ENCODE measurements at regions not wholly inside any gene's neighbourhood (a gene's known extent, or its start where the extent isn't known, plus 50 kb on each side); places are given as distances from the start of the nearest gene placed in this dataset.

- no peaks in the 10 kb centered on the region for H3K9me3 ChIP-seq (ENCODE audit: control insufficient read depth, low read length)
- no peak for DNase-seq
- no peak overlapping the region for H3K4me3 ChIP-seq (ENCODE audit: insufficient read depth, low read depth, low read length, poor library complexity, severe bottlenecking)
- H3K4me1 ChIP-seq (ENCODE audit: control insufficient read depth, insufficient read depth, low read length, poor library complexity, severe bottlenecking): no peaks in the 10 kb centered on the region
- H3K36me3 ChIP-seq (ENCODE audit: control insufficient read depth, insufficient read depth, low read length): no peaks in the 10 kb centered on the region
- H3K27me3 ChIP-seq (replicated peaks; ENCODE audit: control insufficient read depth, insufficient read depth, low read length, poor library complexity, severe bottlenecking): no peaks in the 10 kb centered on the region
- H3K27ac ChIP-seq (ENCODE audit: insufficient read depth, low read length, poor library complexity, severe bottlenecking): no peak overlapping the region
Observed at GRCh38 chr11:112499153-112499880, 238.7 kb upstream of the PLET1 start.

GRCh38 chr11:112499881-112500204 lies 239.2 kb upstream of the PLET1 start:
- Histone ChIP-seq H3K27me3 (replicated peaks; ENCODE audit: control insufficient read depth, insufficient read depth, low read length, poor library complexity, severe bottlenecking) (no peaks in the 10 kb centered on the region), H3K4me1 (ENCODE audit: control insufficient read depth, insufficient read depth, low read length, poor library complexity, severe bottlenecking) (no peaks in the 10 kb centered on the region)
- no peak for DNase-seq

GRCh38 chr11:112503410-112503809 lies 242.8 kb upstream of the PLET1 start:
- H3K4me3 ChIP-seq (ENCODE audit: insufficient read depth, low read depth, low read length, poor library complexity, severe bottlenecking): no peak overlapping the region

More at GRCh38 chr11:112499881-112500204, 239.2 kb upstream of the PLET1 start:
- Histone ChIP-seq H3K27ac (ENCODE audit: insufficient read depth, low read length, poor library complexity, severe bottlenecking) (no peak overlapping the region), H3K36me3 (ENCODE audit: control insufficient read depth, insufficient read depth, low read length) (no peaks in the 10 kb centered on the region), H3K9me3 (ENCODE audit: control insufficient read depth, low read length) (no peaks in the 10 kb centered on the region), H3K4me3 (ENCODE audit: insufficient read depth, low read depth, low read length, poor library complexity, severe bottlenecking) (no peak overlapping the region)

GRCh38 chr11:112504056-112504455 lies 243.4 kb upstream of the PLET1 start:
- H3K4me3 ChIP-seq (ENCODE audit: insufficient read depth, low read depth, low read length, poor library complexity, severe bottlenecking): no peak overlapping the region
- no peak for DNase-seq

More at GRCh38 chr11:112503410-112503809, 242.8 kb upstream of the PLET1 start:
- H3K36me3 ChIP-seq (ENCODE audit: control insufficient read depth, insufficient read depth, low read length): no peaks in the 10 kb centered on the region
- DNase-seq: no peak
- no peaks in the 10 kb centered on the region for H3K4me1 ChIP-seq (ENCODE audit: control insufficient read depth, insufficient read depth, low read length, poor library complexity, severe bottlenecking)
- no peak overlapping the region for H3K27ac ChIP-seq (ENCODE audit: insufficient read depth, low read length, poor library complexity, severe bottlenecking)
- no peaks in the 10 kb centered on the region for H3K9me3 ChIP-seq (ENCODE audit: control insufficient read depth, low read length)
- H3K27me3 ChIP-seq (replicated peaks; ENCODE audit: control insufficient read depth, insufficient read depth, low read length, poor library complexity, severe bottlenecking): no peaks in the 10 kb centered on the region

DNA sequence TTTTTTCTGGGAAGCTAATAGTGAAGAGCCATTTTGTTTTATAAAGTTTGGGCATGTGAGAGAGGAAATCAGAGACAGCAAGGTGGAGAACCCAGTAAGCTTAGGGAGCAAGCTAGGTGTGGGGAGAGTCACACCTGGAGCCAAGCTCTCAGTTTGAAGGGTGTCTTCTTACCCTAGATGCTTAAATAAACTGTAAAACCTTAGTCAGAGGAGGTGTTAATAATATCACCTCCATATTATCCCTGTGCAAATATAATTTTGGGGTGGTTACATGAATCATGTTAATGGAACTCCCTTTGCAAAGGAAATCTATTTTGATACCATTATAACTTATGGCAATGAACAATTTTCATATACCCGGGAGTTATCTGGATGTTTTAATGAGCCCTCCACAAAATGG lies 246.2 kb upstream of the PLET1 start:
- Histone ChIP-seq H3K4me1 (ENCODE audit: control insufficient read depth, insufficient read depth, low read length, poor library complexity, severe bottlenecking) (no peaks in the 10 kb centered on the region), H3K27me3 (replicated peaks; ENCODE audit: control insufficient read depth, insufficient read depth, low read length, poor library complexity, severe bottlenecking) (no peaks in the 10 kb centered on the region), H3K36me3 (ENCODE audit: control insufficient read depth, insufficient read depth, low read length) (no peaks in the 10 kb centered on the region), H3K9me3 (ENCODE audit: control insufficient read depth, low read length) (no peaks in the 10 kb centered on the region), H3K4me3 (ENCODE audit: insufficient read depth, low read depth, low read length, poor library complexity, severe bottlenecking) (no peak overlapping the region), H3K27ac (ENCODE audit: insufficient read depth, low read length, poor library complexity, severe bottlenecking) (no peak overlapping the region)
- DNase-seq: no peak

More at GRCh38 chr11:112504056-112504455, 243.4 kb upstream of the PLET1 start:
- H3K9me3 ChIP-seq (ENCODE audit: control insufficient read depth, low read length): no peaks in the 10 kb centered on the region
- H3K27me3 ChIP-seq (replicated peaks; ENCODE audit: control insufficient read depth, insufficient read depth, low read length, poor library complexity, severe bottlenecking): no peaks in the 10 kb centered on the region
- H3K27ac ChIP-seq (ENCODE audit: insufficient read depth, low read length, poor library complexity, severe bottlenecking): no peak overlapping the region
- H3K36me3 ChIP-seq (ENCODE audit: control insufficient read depth, insufficient read depth, low read length): no peaks in the 10 kb centered on the region
- H3K4me1 ChIP-seq (ENCODE audit: control insufficient read depth, insufficient read depth, low read length, poor library complexity, severe bottlenecking): no peaks in the 10 kb centered on the region

DNA sequence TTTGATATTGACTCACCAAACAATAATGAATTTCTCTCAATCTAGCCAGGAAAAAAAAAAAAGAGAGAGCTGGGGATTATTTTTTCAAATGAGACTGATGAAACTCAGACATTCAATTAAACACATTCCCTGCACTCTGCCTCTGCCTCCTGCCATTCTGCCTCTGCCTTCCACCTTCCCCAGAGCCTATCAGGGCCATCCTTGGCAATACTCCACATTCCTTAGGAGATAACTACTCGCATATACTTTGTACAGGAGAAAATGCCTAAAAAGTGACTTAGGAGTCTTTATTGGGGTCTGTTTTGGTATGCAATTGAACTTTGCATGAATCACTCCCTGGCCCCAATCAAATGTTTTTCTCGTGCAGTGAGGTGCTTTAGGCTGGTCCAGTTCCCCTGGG lies 246.6 kb upstream of the PLET1 start:
- DNase-seq: no peak
- no peaks in the 10 kb centered on the region for H3K9me3 ChIP-seq (ENCODE audit: control insufficient read depth, low read length)
- H3K4me1 ChIP-seq (ENCODE audit: control insufficient read depth, insufficient read depth, low read length, poor library complexity, severe bottlenecking): no peaks in the 10 kb centered on the region
- H3K36me3 ChIP-seq (ENCODE audit: control insufficient read depth, insufficient read depth, low read length): no peaks in the 10 kb centered on the region
- no peak overlapping the region for H3K4me3 ChIP-seq (ENCODE audit: insufficient read depth, low read depth, low read length, poor library complexity, severe bottlenecking)
- H3K27ac ChIP-seq (ENCODE audit: insufficient read depth, low read length, poor library complexity, severe bottlenecking): no peak overlapping the region
- no peaks in the 10 kb centered on the region for H3K27me3 ChIP-seq (replicated peaks; ENCODE audit: control insufficient read depth, insufficient read depth, low read length, poor library complexity, severe bottlenecking)

DNA sequence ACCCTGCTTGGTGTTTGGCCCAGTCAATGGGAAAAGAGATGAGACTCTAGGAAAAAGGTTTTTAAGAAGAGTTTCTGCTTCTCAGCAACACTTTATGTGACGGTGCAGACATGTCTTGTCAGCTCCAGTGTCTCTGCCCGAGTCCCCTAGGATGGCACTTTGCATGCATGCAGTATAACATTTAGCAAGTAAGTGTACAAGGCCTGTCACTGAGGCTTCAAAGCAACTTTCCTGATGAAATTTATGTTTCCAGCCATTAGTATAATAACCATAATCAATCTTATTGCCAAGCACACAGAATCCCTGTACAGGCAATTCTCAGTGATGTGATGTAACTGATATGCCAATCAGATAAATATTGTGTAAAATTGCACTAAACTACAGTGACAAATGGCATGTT lies 248.1 kb upstream of the PLET1 start:
- Histone ChIP-seq H3K36me3 (ENCODE audit: control insufficient read depth, insufficient read depth, low read length) (no peaks in the 10 kb centered on the region), H3K9me3 (ENCODE audit: control insufficient read depth, low read length) (no peaks in the 10 kb centered on the region), H3K27me3 (replicated peaks; ENCODE audit: control insufficient read depth, insufficient read depth, low read length, poor library complexity, severe bottlenecking) (no peaks in the 10 kb centered on the region), H3K4me3 (ENCODE audit: insufficient read depth, low read depth, low read length, poor library complexity, severe bottlenecking) (no peak overlapping the region), H3K27ac (ENCODE audit: insufficient read depth, low read length, poor library complexity, severe bottlenecking) (no peak overlapping the region), H3K4me1 (ENCODE audit: control insufficient read depth, insufficient read depth, low read length, poor library complexity, severe bottlenecking) (no peaks in the 10 kb centered on the region)
- no peak for DNase-seq

- no peak overlapping the region for H3K27ac ChIP-seq (ENCODE audit: insufficient read depth, low read length, poor library complexity, severe bottlenecking)
- H3K36me3 ChIP-seq (ENCODE audit: control insufficient read depth, insufficient read depth, low read length): no peaks in the 10 kb centered on the region
- H3K27me3 ChIP-seq (replicated peaks; ENCODE audit: control insufficient read depth, insufficient read depth, low read length, poor library complexity, severe bottlenecking): no peaks in the 10 kb centered on the region
- no peaks in the 10 kb centered on the region for H3K4me1 ChIP-seq (ENCODE audit: control insufficient read depth, insufficient read depth, low read length, poor library complexity, severe bottlenecking)
- no peak overlapping the region for H3K4me3 ChIP-seq (ENCODE audit: insufficient read depth, low read depth, low read length, poor library complexity, severe bottlenecking)
- DNase-seq: no peak
- H3K9me3 ChIP-seq (ENCODE audit: control insufficient read depth, low read length): no peaks in the 10 kb centered on the region
Observed at GRCh38 chr11:112509300-112509699, 248.6 kb upstream of the PLET1 start.

DNA sequence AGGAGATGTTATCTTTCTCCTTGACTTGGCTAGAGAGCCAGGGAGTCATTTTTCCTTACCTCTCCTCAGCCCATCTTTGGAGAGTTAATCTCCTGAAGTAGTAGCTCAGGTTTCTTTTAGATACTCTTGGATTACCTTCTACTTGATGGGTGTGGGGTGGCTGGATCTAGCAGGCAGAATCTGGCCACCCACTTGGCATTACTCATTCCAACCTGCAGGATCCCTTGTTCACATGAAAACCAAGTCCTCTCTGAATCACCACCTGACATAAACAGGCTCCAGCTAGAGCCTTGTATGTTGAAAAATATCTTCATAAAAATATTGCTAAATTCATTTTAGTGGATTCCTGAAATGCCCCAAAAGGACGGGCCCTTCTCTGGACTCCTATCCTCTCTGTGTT lies 250.6 kb upstream of the PLET1 start:
- no peaks in the 10 kb centered on the region for H3K27me3 ChIP-seq (replicated peaks; ENCODE audit: control insufficient read depth, insufficient read depth, low read length, poor library complexity, severe bottlenecking)
- H3K36me3 ChIP-seq (ENCODE audit: control insufficient read depth, insufficient read depth, low read length): no peaks in the 10 kb centered on the region
- H3K4me1 ChIP-seq (ENCODE audit: control insufficient read depth, insufficient read depth, low read length, poor library complexity, severe bottlenecking): no peaks in the 10 kb centered on the region
- no peak overlapping the region for H3K27ac ChIP-seq (ENCODE audit: insufficient read depth, low read length, poor library complexity, severe bottlenecking)
- no peaks in the 10 kb centered on the region for H3K9me3 ChIP-seq (ENCODE audit: control insufficient read depth, low read length)
- no peak overlapping the region for H3K4me3 ChIP-seq (ENCODE audit: insufficient read depth, low read depth, low read length, poor library complexity, severe bottlenecking)
- DNase-seq: no peak

DNA sequence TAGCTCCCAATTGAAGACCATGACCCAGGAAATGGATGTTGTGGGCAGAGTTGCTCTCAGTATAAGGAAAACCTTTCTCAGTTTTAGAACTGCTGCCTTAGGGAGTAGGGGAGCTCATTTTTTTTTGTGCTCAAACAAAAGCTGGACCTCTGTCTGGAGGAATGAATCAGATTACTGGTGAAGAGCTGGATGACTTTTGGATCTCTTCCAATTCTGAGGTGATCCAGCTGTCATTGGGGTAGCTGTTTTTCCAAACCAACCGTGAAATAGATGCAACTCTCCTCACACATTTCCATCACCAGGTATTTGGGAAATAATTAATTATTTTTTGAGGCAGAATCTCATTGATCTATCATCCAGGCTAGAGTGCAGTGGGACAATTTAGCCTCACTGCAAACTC lies 251.3 kb upstream of the PLET1 start:
- no peak overlapping the region for H3K27ac ChIP-seq (ENCODE audit: insufficient read depth, low read length, poor library complexity, severe bottlenecking)
- H3K4me3 ChIP-seq (ENCODE audit: insufficient read depth, low read depth, low read length, poor library complexity, severe bottlenecking): no peak overlapping the region
- no peaks in the 10 kb centered on the region for H3K4me1 ChIP-seq (ENCODE audit: control insufficient read depth, insufficient read depth, low read length, poor library complexity, severe bottlenecking)
- DNase-seq: no peak
- no peaks in the 10 kb centered on the region for H3K9me3 ChIP-seq (ENCODE audit: control insufficient read depth, low read length)
- no peaks in the 10 kb centered on the region for H3K36me3 ChIP-seq (ENCODE audit: control insufficient read depth, insufficient read depth, low read length)
- no peaks in the 10 kb centered on the region for H3K27me3 ChIP-seq (replicated peaks; ENCODE audit: control insufficient read depth, insufficient read depth, low read length, poor library complexity, severe bottlenecking)

All from effector memory CD4-positive, alpha-beta T cell (primary cell).